Body of pancreas (tissue), 4 donors: ENCODE measurements at regions not wholly inside any gene's neighbourhood (a gene's known extent, or its start where the extent isn't known, plus 50 kb on each side); places are given as distances from the start of the nearest gene placed in this dataset.

Experiments
- CTCF ChIP-seq, 7 experiments: fragments of 450-650 bp in 4 of 7; fragments of 200-600 bp in 3 of 7; sonication (generic) in 3 of 7; IDR thresholded peaks; one replicate each; pipeline ENCODE4 v1.5.1; 2016 to 2019; ENCODE audit warnings: antibody characterized with exemption in 7 of 7
- POLR2A ChIP-seq, 3 donors: fragments of 450-650 bp; IDR thresholded peaks; one replicate each; pipeline ENCODE4 v1.6.1; 2016; ENCODE audit warnings: antibody characterized with exemption in 3 of 3, mild to moderate bottlenecking in 2 of 3

GRCh38 chr7:123279949-123280348, 80.2 kb upstream of the SLC13A1 start:
- no peak for TF ChIP-seq CTCF (IDR thresholded peaks at IDR 0.05)
- TF ChIP-seq POLR2A (IDR thresholded peaks at IDR 0.05), result no peak
